ENCODE measurements at regions not wholly inside any gene's neighbourhood (a gene's known extent, or its start where the extent isn't known, plus 50 kb on each side); places are given as distances from the start of the nearest gene placed in this dataset.

- TF ChIP-seq POLR2AphosphoS5 (IDR thresholded peaks at IDR 0.05; ENCODE audit: insufficient read depth in 1 of 2, low read depth in 1 of 2) (no peak), CTCF (IDR thresholded peaks at IDR 0.05) (no peak)
Measured at GRCh38 chr1:38738207-38738606, 121.4 kb downstream of the RRAGC start.

Measured in vagina (tissue), 2 donors.